CD4-positive, CD25-positive, alpha-beta regulatory T cell (primary cell): ENCODE measurements at regions not wholly inside any gene's neighbourhood (a gene's known extent, or its start where the extent isn't known, plus 50 kb on each side); places are given as distances from the start of the nearest gene placed in this dataset.
"Not testable (repeated sequence)": the region's sequence is repeated elsewhere in the genome, so short reads cannot be mapped to it uniquely, and the experiment has no call there.

Experiments used
- ATAC-seq, 2 donors: fragments of 150-1000 bp; cut with Tn5 transposase; one replicate each; pipeline ENCODE4 v1.10.0; 2021; ENCODE audit warnings: low read depth in 2 of 2, moderate number of reproducible peaks in 2 of 2, moderate library complexity in 1 of 2
- DNase-seq, 3 donors: peaks; one replicate each; pipeline versions ENCODE4 v3.0.0 to v3.0.0-alpha.2; 2012 to 2022; ENCODE audit warnings: mixed read lengths in 1 of 3
- H3K27ac ChIP-seq: one replicate; pipeline ENCODE4 v1.7.0; 2013; ENCODE audit warnings: mild to moderate bottlenecking, low read length; ENCODE audit not compliant: insufficient read depth, poor library complexity, severe bottlenecking
- H3K27me3 ChIP-seq: one replicate; pipeline ENCODE4 v1.7.0; 2013; ENCODE audit warnings: low read length; ENCODE audit not compliant: control insufficient read depth, insufficient read depth
- H3K36me3 ChIP-seq: one replicate; pipeline ENCODE4 v1.7.0; 2013; ENCODE audit warnings: mild to moderate bottlenecking, low read length, moderate library complexity; ENCODE audit not compliant: control insufficient read depth, insufficient read depth
- H3K4me1 ChIP-seq: 2 replicates; pipeline ENCODE4 v1.7.0; 2013; ENCODE audit warnings: mild to moderate bottlenecking, low read length; ENCODE audit not compliant: insufficient read depth, control insufficient read depth, poor library complexity, severe bottlenecking
- H3K4me3 ChIP-seq: one replicate; pipeline ENCODE4 v1.7.0; 2013; ENCODE audit warnings: low read depth, mild to moderate bottlenecking, low read length, moderate library complexity
- H3K9me3 ChIP-seq, 2 experiments: 1 replicate in 1 of 2; 2 replicates in 1 of 2; pipeline ENCODE4 v1.7.0; 2013; ENCODE audit warnings: low read length in 2 of 2, mild to moderate bottlenecking in 1 of 2, moderate library complexity in 1 of 2; ENCODE audit not compliant: control insufficient read depth in 2 of 2
- H3K27ac Mint-ChIP-seq, 3 donors: one replicate each; pipeline ENCODE4 v1.8.0; 2020 to 2022; ENCODE audit warnings: mild to moderate bottlenecking in 3 of 3, mixed read lengths in 3 of 3, moderate library complexity in 2 of 3
- H3K27me3 Mint-ChIP-seq: one replicate; pipeline ENCODE4 v1.8.0; 2022; ENCODE audit warnings: mild to moderate bottlenecking, mixed read lengths
- H3K36me3 Mint-ChIP-seq: one replicate; pipeline ENCODE4 v1.8.0; 2020; ENCODE audit warnings: mixed read lengths
- H3K4me1 Mint-ChIP-seq, 4 donors: one replicate each; pipeline ENCODE4 v1.8.0; 2020 to 2022; ENCODE audit warnings: mixed read lengths in 4 of 4, mild to moderate bottlenecking in 1 of 4
- H3K4me3 Mint-ChIP-seq, 4 donors: one replicate each; pipeline ENCODE4 v1.8.0; 2020 to 2022; ENCODE audit warnings: mild to moderate bottlenecking in 4 of 4, mixed read lengths in 4 of 4, moderate library complexity in 3 of 4
- H3K9me3 Mint-ChIP-seq, 7 donors: one replicate each; pipeline ENCODE4 v1.8.0; 2020 to 2022; ENCODE audit warnings: mixed read lengths in 7 of 7, mild to moderate bottlenecking in 3 of 7, moderate library complexity in 2 of 7

GRCh38 chr2:184129073-184129472 lies 469.3 kb upstream of the ZNF804A start:
- no peaks in the 10 kb centered on the region for H3K4me1 Mint-ChIP-seq
- Histone ChIP-seq H3K36me3 (no peaks in the 10 kb centered on the region), H3K27me3 (no peaks in the 10 kb centered on the region), H3K27ac (no peak overlapping the region), H3K9me3 (no peaks in the 10 kb centered on the region), H3K4me3 (no peak overlapping the region), H3K4me1 (no peaks in the 10 kb centered on the region)
- no peak for ATAC-seq
- H3K27me3 Mint-ChIP-seq, result no peaks in the 10 kb centered on the region
- DNase-seq, result no peak
- no peak overlapping the region for H3K4me3 Mint-ChIP-seq
- no peak overlapping the region for H3K27ac Mint-ChIP-seq
- no peaks in the 10 kb centered on the region for H3K36me3 Mint-ChIP-seq
- H3K9me3 Mint-ChIP-seq, result peaks cover 5 to 25% (median 6%) of the 10 kb centered on the region in 7 donors

- H3K4me1 ChIP-seq, result no peaks in the 10 kb centered on the region
- H3K27ac ChIP-seq, result no peak overlapping the region
- ATAC-seq, result no peak
- H3K4me3 ChIP-seq, result no peak overlapping the region
- DNase-seq, result no peak
- H3K27ac Mint-ChIP-seq, result no peak overlapping the region
- no peaks in the 10 kb centered on the region for H3K4me1 Mint-ChIP-seq
- no peaks in the 10 kb centered on the region for H3K27me3 Mint-ChIP-seq
- peaks cover 0 to 9% of the 10 kb centered on the region in 2 experiments for H3K9me3 ChIP-seq
- no peaks in the 10 kb centered on the region for H3K36me3 Mint-ChIP-seq
- no peak overlapping the region for H3K4me3 Mint-ChIP-seq
- H3K9me3 Mint-ChIP-seq, result peaks cover 1 to 17% (median 10%) of the 10 kb centered on the region in 7 donors
- no peaks in the 10 kb centered on the region for H3K36me3 ChIP-seq
- H3K27me3 ChIP-seq, result no peaks in the 10 kb centered on the region
These were observed 460.4 kb upstream of the ZNF804A start for GRCh38 chr2:184137955-184138354.

GRCh38 chr2:184141866-184142265 lies 456.5 kb upstream of the ZNF804A start:
- H3K4me1 ChIP-seq, result no peaks in the 10 kb centered on the region
- no peak overlapping the region for H3K4me3 ChIP-seq
- Mint-ChIP-seq H3K9me3 (peaks cover 0 to 13% (median 3%) of the 10 kb centered on the region in 7 donors), H3K27ac (no peak overlapping the region), H3K4me1 (no peaks in the 10 kb centered on the region), H3K36me3 (no peaks in the 10 kb centered on the region), H3K4me3 (no peak overlapping the region), H3K27me3 (no peaks in the 10 kb centered on the region)
- H3K27me3 ChIP-seq, result no peaks in the 10 kb centered on the region
- peaks cover 0 to 9% of the 10 kb centered on the region in 2 experiments for H3K9me3 ChIP-seq
- ATAC-seq, result no peak
- DNase-seq, result no peak
- H3K36me3 ChIP-seq, result no peaks in the 10 kb centered on the region
- no peak overlapping the region for H3K27ac ChIP-seq

GRCh38 chr2:184154438-184154837 lies 443.9 kb upstream of the ZNF804A start:
- H3K27ac ChIP-seq, result no peak overlapping the region
- H3K27me3 ChIP-seq, result no peaks in the 10 kb centered on the region
- no peak for ATAC-seq
- H3K4me1 ChIP-seq, result no peaks in the 10 kb centered on the region
- Mint-ChIP-seq H3K4me3 (no peak overlapping the region), H3K27ac (no peak overlapping the region), H3K36me3 (no peaks in the 10 kb centered on the region), H3K27me3 (no peaks in the 10 kb centered on the region), H3K9me3 (peaks cover 0 to 23% (median 7%) of the 10 kb centered on the region in 7 donors), H3K4me1 (no peaks in the 10 kb centered on the region)
- no peak overlapping the region for H3K4me3 ChIP-seq
- peaks cover 3 to 10% of the 10 kb centered on the region in 2 experiments for H3K9me3 ChIP-seq
- no peaks in the 10 kb centered on the region for H3K36me3 ChIP-seq
- DNase-seq, result no peak

- no peaks in the 10 kb centered on the region for H3K4me1 Mint-ChIP-seq
- Histone ChIP-seq H3K4me3 (no peak overlapping the region), H3K27ac (no peak overlapping the region), H3K36me3 (no peaks in the 10 kb centered on the region), H3K4me1 (no peaks in the 10 kb centered on the region), H3K27me3 (no peaks in the 10 kb centered on the region), H3K9me3 (peaks cover 3% of the 10 kb centered on the region in 2 experiments)
- H3K9me3 Mint-ChIP-seq, result peaks cover 0 to 23% (median 7%) of the 10 kb centered on the region in 7 donors
- no peaks in the 10 kb centered on the region for H3K27me3 Mint-ChIP-seq
- no peak overlapping the region for H3K27ac Mint-ChIP-seq
- ATAC-seq, result no peak
- H3K36me3 Mint-ChIP-seq, result no peaks in the 10 kb centered on the region
- DNase-seq, result no peak
- no peak overlapping the region for H3K4me3 Mint-ChIP-seq
These were observed 442.5 kb upstream of the ZNF804A start for GRCh38 chr2:184155791-184156190.

GRCh38 chr2:184157141-184157540 lies 441.2 kb upstream of the ZNF804A start:
- no peaks in the 10 kb centered on the region for H3K36me3 ChIP-seq
- no peaks in the 10 kb centered on the region for H3K4me1 ChIP-seq
- no peak overlapping the region for H3K27ac ChIP-seq
- Mint-ChIP-seq H3K9me3 (peaks cover 0 to 18% (median 4%) of the 10 kb centered on the region in 7 donors), H3K4me3 (no peak overlapping the region), H3K36me3 (no peaks in the 10 kb centered on the region), H3K4me1 (no peaks in the 10 kb centered on the region), H3K27ac (no peak overlapping the region), H3K27me3 (no peaks in the 10 kb centered on the region)
- H3K9me3 ChIP-seq, result peaks cover 0 to 3% of the 10 kb centered on the region in 2 experiments
- ATAC-seq (no peak), DNase-seq (no peak)
- H3K4me3 ChIP-seq, result no peak overlapping the region
- no peaks in the 10 kb centered on the region for H3K27me3 ChIP-seq

GRCh38 chr2:184162426-184162825 lies 435.9 kb upstream of the ZNF804A start:
- Histone ChIP-seq H3K4me1 (no peaks in the 10 kb centered on the region), H3K36me3 (no peaks in the 10 kb centered on the region), H3K9me3 (no peaks in the 10 kb centered on the region), H3K4me3 (no peak overlapping the region), H3K27ac (no peak overlapping the region), H3K27me3 (no peaks in the 10 kb centered on the region)
- H3K27ac Mint-ChIP-seq, result no peak overlapping the region
- ATAC-seq, result no peak
- no peak for DNase-seq
- no peak overlapping the region for H3K4me3 Mint-ChIP-seq
- H3K4me1 Mint-ChIP-seq, result no peaks in the 10 kb centered on the region
- no peaks in the 10 kb centered on the region for H3K36me3 Mint-ChIP-seq
- peaks cover 2 to 25% (median 9%) of the 10 kb centered on the region in 7 donors for H3K9me3 Mint-ChIP-seq
- H3K27me3 Mint-ChIP-seq, result no peaks in the 10 kb centered on the region

- peaks cover 5 to 19% (median 14%) of the 10 kb centered on the region in 7 donors for H3K9me3 Mint-ChIP-seq
- not testable (repeated sequence) for H3K27ac Mint-ChIP-seq, H3K27me3 Mint-ChIP-seq, H3K4me1 Mint-ChIP-seq, H3K4me3 Mint-ChIP-seq, H3K36me3 ChIP-seq, DNase-seq, H3K4me1 ChIP-seq, H3K36me3 Mint-ChIP-seq, H3K27me3 ChIP-seq, H3K27ac ChIP-seq, H3K9me3 ChIP-seq, H3K4me3 ChIP-seq, ATAC-seq
These were observed 429.5 kb upstream of the ZNF804A start for GRCh38 chr2:184168823-184169222.
